Stomach (tissue), 4 donors: ENCODE measurements at regions not wholly inside any gene's neighbourhood (a gene's known extent, or its start where the extent isn't known, plus 50 kb on each side); places are given as distances from the start of the nearest gene placed in this dataset.

Source experiments
- CTCF ChIP-seq, 7 experiments: fragments of 450-650 bp in 4 of 7; fragments of 200-600 bp in 3 of 7; sonication (generic) in 3 of 7; IDR thresholded peaks; one replicate each; pipeline ENCODE4 v1.5.1; 2016 to 2019; ENCODE audit warnings: antibody characterized with exemption in 7 of 7, control low read depth in 2 of 7, mild to moderate bottlenecking in 1 of 7
- EP300 ChIP-seq: sonication (generic); formaldehyde crosslinking; IDR thresholded peaks from one replicate; pipeline ENCODE4 v1.6.1; 2017; ENCODE audit warnings: antibody characterized with exemption
- POLR2A ChIP-seq, 4 donors: fragments of 450-650 bp; IDR thresholded peaks; one replicate each; pipeline ENCODE4 v1.6.1; 2016; ENCODE audit warnings: antibody characterized with exemption in 4 of 4, control low read depth in 2 of 4, mild to moderate bottlenecking in 1 of 4, moderate library complexity in 1 of 4

- TF ChIP-seq CTCF (IDR thresholded peaks at IDR 0.05) (no peak), POLR2A (IDR thresholded peaks at IDR 0.05) (no peak), EP300 (no peak)
These were observed 326.7 kb downstream of the RBM26 start for GRCh38 chr13:79079351-79079839.
